ENCODE measurements at regions not wholly inside any gene's neighbourhood (a gene's known extent, or its start where the extent isn't known, plus 50 kb on each side); places are given as distances from the start of the nearest gene placed in this dataset.

DNA sequence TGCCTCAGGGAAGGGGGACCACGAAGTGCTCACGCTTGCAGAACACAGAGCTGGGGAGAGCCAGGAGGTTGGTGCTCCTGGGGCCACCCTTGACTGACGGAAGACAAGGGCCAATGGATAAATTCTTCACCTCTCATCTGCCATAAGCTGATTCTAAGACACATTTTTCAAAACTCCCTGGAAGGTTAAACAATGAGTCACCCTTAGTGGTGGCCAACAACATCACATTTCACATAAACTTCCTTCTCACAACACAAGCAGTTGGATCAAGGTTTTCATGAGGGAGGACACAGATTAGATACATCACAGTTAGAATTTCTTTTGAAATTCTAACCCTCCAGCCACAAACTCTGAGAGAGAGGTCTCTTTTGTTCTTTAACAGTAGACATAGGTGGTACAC is 713.6 kb upstream of the POU3F3 start:
- DNase-seq (no peak), ATAC-seq (ENCODE audit: low FRiP score in 2 of 2) (no peak)
- Histone ChIP-seq H3K9me3 (no peaks in the 10 kb centered on the region), H3K36me3 (no peaks in the 10 kb centered on the region), H3K27me3 (no peaks in the 10 kb centered on the region), H3K4me3 (no peak overlapping the region), H3K4me1 (no peaks in the 10 kb centered on the region), H3K27ac (no peak overlapping the region)
- TF ChIP-seq EP300 (IDR thresholded peaks at IDR 0.05) (no peak), POLR2A (IDR thresholded peaks at IDR 0.05) (no peak), POLR2AphosphoS5 (IDR thresholded peaks at IDR 0.05) (no peak)
- TF ChIP-seq, protein P1, sequence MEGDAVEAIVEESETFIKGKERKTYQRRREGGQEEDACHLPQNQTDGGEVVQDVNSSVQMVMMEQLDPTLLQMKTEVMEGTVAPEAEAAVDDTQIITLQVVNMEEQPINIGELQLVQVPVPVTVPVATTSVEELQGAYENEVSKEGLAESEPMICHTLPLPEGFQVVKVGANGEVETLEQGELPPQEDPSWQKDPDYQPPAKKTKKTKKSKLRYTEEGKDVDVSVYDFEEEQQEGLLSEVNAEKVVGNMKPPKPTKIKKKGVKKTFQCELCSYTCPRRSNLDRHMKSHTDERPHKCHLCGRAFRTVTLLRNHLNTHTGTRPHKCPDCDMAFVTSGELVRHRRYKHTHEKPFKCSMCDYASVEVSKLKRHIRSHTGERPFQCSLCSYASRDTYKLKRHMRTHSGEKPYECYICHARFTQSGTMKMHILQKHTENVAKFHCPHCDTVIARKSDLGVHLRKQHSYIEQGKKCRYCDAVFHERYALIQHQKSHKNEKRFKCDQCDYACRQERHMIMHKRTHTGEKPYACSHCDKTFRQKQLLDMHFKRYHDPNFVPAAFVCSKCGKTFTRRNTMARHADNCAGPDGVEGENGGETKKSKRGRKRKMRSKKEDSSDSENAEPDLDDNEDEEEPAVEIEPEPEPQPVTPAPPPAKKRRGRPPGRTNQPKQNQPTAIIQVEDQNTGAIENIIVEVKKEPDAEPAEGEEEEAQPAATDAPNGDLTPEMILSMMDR (IDR thresholded peaks at IDR 0.05) = no peak
- WGBS, 2 donors = 78 to 82% methylated on average over 3 of the region's 3 CpGs

DNA sequence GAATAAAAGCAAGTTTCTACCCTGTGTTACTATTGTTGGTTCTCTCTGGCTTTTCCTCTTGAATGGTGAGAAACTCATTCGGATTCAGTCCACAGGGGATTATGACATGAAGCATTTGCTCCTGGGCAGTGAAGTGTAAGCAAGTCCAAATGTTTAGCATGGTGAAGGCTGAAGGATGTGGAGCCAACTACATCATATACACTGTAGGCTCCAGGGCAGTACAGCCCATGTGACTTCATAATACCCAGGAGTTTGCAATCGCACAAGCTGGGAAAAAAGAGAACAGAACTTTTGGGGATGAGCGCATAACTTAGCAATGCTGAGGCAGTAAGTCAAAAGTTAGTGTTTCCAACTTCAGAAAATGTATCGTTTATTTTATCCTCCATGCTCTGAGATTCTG is 695.7 kb upstream of the POU3F3 start:
- TF ChIP-seq EP300 (IDR thresholded peaks at IDR 0.05) = no peak
- TF ChIP-seq, protein P1 (IDR thresholded peaks at IDR 0.05) = no peak
- TF ChIP-seq POLR2A (IDR thresholded peaks at IDR 0.05) = no peak
- TF ChIP-seq POLR2AphosphoS5 (IDR thresholded peaks at IDR 0.05) = no peak
- ATAC-seq (ENCODE audit: low FRiP score in 2 of 2) = no peak
- H3K4me3 ChIP-seq = no peak overlapping the region
- no peak for DNase-seq
- no peak overlapping the region for H3K27ac ChIP-seq
- H3K36me3 ChIP-seq = no peaks in the 10 kb centered on the region
- no peaks in the 10 kb centered on the region for H3K4me1 ChIP-seq
- 75 to 84% methylated on average over 4 of the region's 4 CpGs for WGBS, 2 donors
- no peaks in the 10 kb centered on the region for H3K27me3 ChIP-seq
- H3K9me3 ChIP-seq = no peaks in the 10 kb centered on the region

DNA sequence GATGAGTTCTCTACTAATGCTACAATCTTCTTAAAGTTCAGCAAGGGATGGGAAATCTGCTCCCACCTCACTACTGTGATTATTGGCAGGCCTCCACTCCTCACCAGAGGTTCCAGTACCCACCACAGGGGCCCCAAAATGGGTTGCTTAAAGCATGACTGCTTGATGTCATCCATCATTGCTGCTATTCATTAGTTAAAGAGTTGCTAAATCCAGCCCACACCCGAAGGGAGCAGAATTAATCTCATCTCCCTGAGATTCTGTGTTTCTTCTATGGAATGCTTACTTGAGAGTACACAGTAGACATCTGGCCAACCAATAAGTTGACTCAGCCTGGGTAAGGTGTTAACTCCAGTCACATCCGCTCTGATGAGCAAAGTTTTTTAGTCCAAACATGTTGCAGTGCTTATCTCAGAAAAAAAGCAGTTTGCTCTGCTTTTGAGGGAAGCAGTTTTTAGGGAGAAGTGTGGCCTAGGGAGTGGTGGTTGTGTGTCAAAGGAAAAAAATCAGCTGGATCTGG is 690.2 kb upstream of the POU3F3 start:
- ATAC-seq (ENCODE audit: low FRiP score in 2 of 2) (no peak), DNase-seq (no peak)
- no peak overlapping the region for H3K4me3 ChIP-seq
- no peak overlapping the region for H3K27ac ChIP-seq
- no peaks in the 10 kb centered on the region for H3K4me1 ChIP-seq
- H3K9me3 ChIP-seq = no peaks in the 10 kb centered on the region
- no peaks in the 10 kb centered on the region for H3K27me3 ChIP-seq
- no peaks in the 10 kb centered on the region for H3K36me3 ChIP-seq
- 70 to 84% methylated on average over 2 of the region's 2 CpGs for WGBS, 2 donors
- no peak for TF ChIP-seq POLR2A (IDR thresholded peaks at IDR 0.05)
- TF ChIP-seq, protein P1 (IDR thresholded peaks at IDR 0.05) = no peak
- TF ChIP-seq POLR2AphosphoS5 (IDR thresholded peaks at IDR 0.05) = no peak
- TF ChIP-seq EP300 (IDR thresholded peaks at IDR 0.05) = no peak

DNA sequence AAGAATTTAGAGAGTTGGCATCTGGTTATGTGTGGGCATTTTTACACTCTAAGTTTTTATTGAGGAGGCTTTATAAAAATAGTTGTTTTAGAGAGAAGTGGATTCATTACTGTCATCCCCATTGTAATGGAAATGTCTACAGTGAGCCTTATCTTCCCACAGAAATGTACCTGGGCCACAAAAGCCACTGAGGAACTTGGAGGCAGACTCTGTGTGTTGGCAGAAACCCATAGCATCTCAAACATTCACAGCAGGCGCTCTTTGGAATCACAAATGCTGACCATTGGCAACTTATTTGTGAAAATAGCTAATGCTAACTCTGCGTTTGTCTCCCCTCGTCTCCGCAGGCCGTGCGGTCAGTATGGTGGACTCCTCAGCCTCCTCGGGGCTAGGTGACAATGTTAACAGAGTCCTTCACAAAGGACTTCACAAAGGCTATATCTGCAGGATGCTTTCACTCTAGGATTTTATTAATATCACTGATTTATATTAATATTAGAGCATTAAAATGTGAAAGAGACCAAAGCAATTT is 689.1 kb upstream of the POU3F3 start:
- H3K4me3 ChIP-seq = no peak overlapping the region
- no peaks in the 10 kb centered on the region for H3K9me3 ChIP-seq
- WGBS, 2 donors = 90% methylated on average over 7 of the region's 7 CpGs
- no peaks in the 10 kb centered on the region for H3K4me1 ChIP-seq
- no peak overlapping the region for H3K27ac ChIP-seq
- TF ChIP-seq EP300 (IDR thresholded peaks at IDR 0.05) (no peak), POLR2AphosphoS5 (IDR thresholded peaks at IDR 0.05) (no peak), POLR2A (IDR thresholded peaks at IDR 0.05) (no peak)
- TF ChIP-seq, protein P1 (IDR thresholded peaks at IDR 0.05) = no peak
- ATAC-seq (ENCODE audit: low FRiP score in 2 of 2) = no peak
- no peaks in the 10 kb centered on the region for H3K27me3 ChIP-seq
- DNase-seq = no peak
- no peaks in the 10 kb centered on the region for H3K36me3 ChIP-seq

DNA sequence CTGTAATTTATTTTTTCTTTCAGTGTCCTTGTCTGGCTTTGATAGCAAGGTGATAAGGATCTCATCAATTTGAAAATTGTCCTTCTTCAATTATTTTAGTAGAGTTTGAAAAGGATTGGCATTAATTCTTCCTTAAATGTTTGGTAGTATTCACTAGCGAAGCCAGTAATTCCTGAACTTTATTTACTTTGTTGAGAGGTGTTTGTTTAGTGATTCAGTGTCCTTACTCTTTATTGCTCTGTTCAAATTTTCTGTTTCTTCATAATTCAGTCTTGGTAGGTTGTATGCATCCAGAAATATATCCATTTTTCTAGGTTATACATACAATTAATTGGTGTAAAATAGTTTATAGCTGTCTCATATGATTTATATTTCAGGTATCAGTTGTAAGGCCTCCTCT is 676.7 kb upstream of the POU3F3 start:
- H3K9me3 ChIP-seq = peaks cover 0 to 7% (median 6%) of the 10 kb centered on the region in 4 donors
- ATAC-seq (ENCODE audit: low FRiP score in 2 of 2) (no peak), DNase-seq (no peak)
- no peaks in the 10 kb centered on the region for H3K36me3 ChIP-seq
- no peak overlapping the region for H3K27ac ChIP-seq
- 69 to 76% methylated on average over 1 of the region's 1 CpG for WGBS, 2 donors
- H3K4me1 ChIP-seq = peaks cover 0 to 3% (median 0%) of the 10 kb centered on the region in 4 donors
- TF ChIP-seq EP300 (IDR thresholded peaks at IDR 0.05) = no peak
- TF ChIP-seq POLR2AphosphoS5 (IDR thresholded peaks at IDR 0.05) = no peak
- TF ChIP-seq POLR2A (IDR thresholded peaks at IDR 0.05) = no peak
- TF ChIP-seq, protein P1 (IDR thresholded peaks at IDR 0.05) = no peak
- no peaks in the 10 kb centered on the region for H3K27me3 ChIP-seq
- no peak overlapping the region for H3K4me3 ChIP-seq

All from upper lobe of left lung (tissue), 6 donors.